ENCODE measurements at regions not wholly inside any gene's neighbourhood (a gene's known extent, or its start where the extent isn't known, plus 50 kb on each side); places are given as distances from the start of the nearest gene placed in this dataset.
A peak's percentile ranks its signal among the peaks of the same experiment; 100 is the strongest.

GRCh38 chr4:3648195-3648594 lies 116.0 kb upstream of the LRPAP1 start:
- Histone ChIP-seq H3K27me3 (ENCODE audit: control insufficient read depth, insufficient read depth, low read length) (peaks cover 46% of the 10 kb centered on the region), H3K27ac (ENCODE audit: low read length) (no peak overlapping the region), H3K4me1 (ENCODE audit: control insufficient read depth, insufficient read depth, low read length) (peaks cover 14% of the 10 kb centered on the region), H3K36me3 (ENCODE audit: control insufficient read depth, insufficient read depth, low read length) (no peaks in the 10 kb centered on the region), H3K9me3 (replicated peaks; ENCODE audit: control insufficient read depth, low read depth, low read length) (no peaks in the 10 kb centered on the region), H3K4me3 (ENCODE audit: low read length) (no peak overlapping the region)
- 88% methylated on average over 16 of the region's 16 CpGs for WGBS (ENCODE audit: insufficient coverage)
- DNase-seq: no peak

GRCh38 chr4:3647421-3647820 lies 115.2 kb upstream of the LRPAP1 start:
- no peak for DNase-seq
- peaks cover 19% of the 10 kb centered on the region for H3K4me1 ChIP-seq (ENCODE audit: control insufficient read depth, insufficient read depth, low read length)
- WGBS (ENCODE audit: insufficient coverage): 65% methylated on average over 8 of the region's 12 CpGs
- no peak overlapping the region for H3K27ac ChIP-seq (ENCODE audit: low read length)
- no peak overlapping the region for H3K4me3 ChIP-seq (ENCODE audit: low read length)
- H3K36me3 ChIP-seq (ENCODE audit: control insufficient read depth, insufficient read depth, low read length): no peaks in the 10 kb centered on the region
- no peaks in the 10 kb centered on the region for H3K9me3 ChIP-seq (replicated peaks; ENCODE audit: control insufficient read depth, low read depth, low read length)
- peaks cover 46% of the 10 kb centered on the region for H3K27me3 ChIP-seq (ENCODE audit: control insufficient read depth, insufficient read depth, low read length)

- no peaks in the 10 kb centered on the region for H3K36me3 ChIP-seq (ENCODE audit: control insufficient read depth, insufficient read depth, low read length)
- H3K4me1 ChIP-seq (ENCODE audit: control insufficient read depth, insufficient read depth, low read length): peaks cover 19% of the 10 kb centered on the region
- H3K9me3 ChIP-seq (replicated peaks; ENCODE audit: control insufficient read depth, low read depth, low read length): no peaks in the 10 kb centered on the region
- H3K27ac ChIP-seq (ENCODE audit: low read length): no peak overlapping the region
- peaks cover 45% of the 10 kb centered on the region for H3K27me3 ChIP-seq (ENCODE audit: control insufficient read depth, insufficient read depth, low read length)
- 68% methylated on average over 21 of the region's 28 CpGs for WGBS (ENCODE audit: insufficient coverage)
- no peak overlapping the region for H3K4me3 ChIP-seq (ENCODE audit: low read length)
- no peak for DNase-seq
Observed at GRCh38 chr4:3645711-3646679, 113.8 kb upstream of the LRPAP1 start.

- Histone ChIP-seq H3K4me1 (ENCODE audit: control insufficient read depth, insufficient read depth, low read length) (peaks cover 19% of the 10 kb centered on the region), H3K27ac (ENCODE audit: low read length) (no peak overlapping the region), H3K9me3 (replicated peaks; ENCODE audit: control insufficient read depth, low read depth, low read length) (no peaks in the 10 kb centered on the region), H3K36me3 (ENCODE audit: control insufficient read depth, insufficient read depth, low read length) (no peaks in the 10 kb centered on the region), H3K4me3 (ENCODE audit: low read length) (no peak overlapping the region), H3K27me3 (ENCODE audit: control insufficient read depth, insufficient read depth, low read length) (peaks cover 40% of the 10 kb centered on the region)
- DNase-seq: peak; percentile 40
- WGBS (ENCODE audit: insufficient coverage): 64% methylated on average over 28 of the region's 33 CpGs
Observed at GRCh38 chr4:3644849-3645627, 112.8 kb upstream of the LRPAP1 start.

- Histone ChIP-seq H3K36me3 (ENCODE audit: control insufficient read depth, insufficient read depth, low read length) (no peaks in the 10 kb centered on the region), H3K4me3 (ENCODE audit: low read length) (no peak overlapping the region), H3K9me3 (replicated peaks; ENCODE audit: control insufficient read depth, low read depth, low read length) (peaks cover 5% of the 10 kb centered on the region), H3K27ac (ENCODE audit: low read length) (no peak overlapping the region), H3K27me3 (ENCODE audit: control insufficient read depth, insufficient read depth, low read length) (peaks cover 34% of the 10 kb centered on the region), H3K4me1 (ENCODE audit: control insufficient read depth, insufficient read depth, low read length) (peaks cover 19% of the 10 kb centered on the region)
- no peak for DNase-seq
- 82% methylated on average over 23 of the region's 26 CpGs for WGBS (ENCODE audit: insufficient coverage)
Observed at GRCh38 chr4:3643518-3644433, 111.6 kb upstream of the LRPAP1 start.

GRCh38 chr4:3642806-3643517 lies 110.7 kb upstream of the LRPAP1 start:
- Histone ChIP-seq H3K27ac (ENCODE audit: low read length) (no peak overlapping the region), H3K27me3 (ENCODE audit: control insufficient read depth, insufficient read depth, low read length) (peaks cover 29% of the 10 kb centered on the region), H3K36me3 (ENCODE audit: control insufficient read depth, insufficient read depth, low read length) (no peaks in the 10 kb centered on the region), H3K4me3 (ENCODE audit: low read length) (no peak overlapping the region), H3K4me1 (ENCODE audit: control insufficient read depth, insufficient read depth, low read length) (peaks cover 19% of the 10 kb centered on the region), H3K9me3 (replicated peaks; ENCODE audit: control insufficient read depth, low read depth, low read length) (peaks cover 5% of the 10 kb centered on the region)
- DNase-seq: no peak
- whole genome bisulfite sequencing (ENCODE audit: insufficient coverage): 61% methylated on average over 9 of the region's 13 CpGs

GRCh38 chr4:3642056-3642630 lies 109.9 kb upstream of the LRPAP1 start:
- H3K4me3 ChIP-seq (ENCODE audit: low read length): no peak overlapping the region
- no peak overlapping the region for H3K27ac ChIP-seq (ENCODE audit: low read length)
- 94% methylated on average over 62 of the region's 66 CpGs for WGBS (ENCODE audit: insufficient coverage)
- no peak for DNase-seq
- H3K27me3 ChIP-seq (ENCODE audit: control insufficient read depth, insufficient read depth, low read length): peaks cover 26% of the 10 kb centered on the region
- H3K36me3 ChIP-seq (ENCODE audit: control insufficient read depth, insufficient read depth, low read length): no peaks in the 10 kb centered on the region
- H3K9me3 ChIP-seq (replicated peaks; ENCODE audit: control insufficient read depth, low read depth, low read length): peaks cover 5% of the 10 kb centered on the region
- H3K4me1 ChIP-seq (ENCODE audit: control insufficient read depth, insufficient read depth, low read length): peaks cover 23% of the 10 kb centered on the region

GRCh38 chr4:3641501-3641900 lies 109.3 kb upstream of the LRPAP1 start:
- Histone ChIP-seq H3K9me3 (replicated peaks; ENCODE audit: control insufficient read depth, low read depth, low read length) (peaks cover 5% of the 10 kb centered on the region), H3K4me1 (ENCODE audit: control insufficient read depth, insufficient read depth, low read length) (peaks cover 23% of the 10 kb centered on the region), H3K27me3 (ENCODE audit: control insufficient read depth, insufficient read depth, low read length) (peaks cover 25% of the 10 kb centered on the region), H3K36me3 (ENCODE audit: control insufficient read depth, insufficient read depth, low read length) (no peaks in the 10 kb centered on the region), H3K27ac (ENCODE audit: low read length) (no peak overlapping the region), H3K4me3 (ENCODE audit: low read length) (no peak overlapping the region)
- no peak for DNase-seq
- WGBS (ENCODE audit: insufficient coverage): 79% methylated on average over 4 of the region's 12 CpGs

- peaks cover 5% of the 10 kb centered on the region for H3K9me3 ChIP-seq (replicated peaks; ENCODE audit: control insufficient read depth, low read depth, low read length)
- peaks cover 16% of the 10 kb centered on the region for H3K4me1 ChIP-seq (ENCODE audit: control insufficient read depth, insufficient read depth, low read length)
- peaks cover 21% of the 10 kb centered on the region for H3K27me3 ChIP-seq (ENCODE audit: control insufficient read depth, insufficient read depth, low read length)
- no peak overlapping the region for H3K4me3 ChIP-seq (ENCODE audit: low read length)
- no peaks in the 10 kb centered on the region for H3K36me3 ChIP-seq (ENCODE audit: control insufficient read depth, insufficient read depth, low read length)
- H3K27ac ChIP-seq (ENCODE audit: low read length): no peak overlapping the region
- 58% methylated on average over 14 of the region's 15 CpGs for WGBS (ENCODE audit: insufficient coverage)
- DNase-seq: no peak
Observed at GRCh38 chr4:3640587-3640962, 108.4 kb upstream of the LRPAP1 start.
